Hepatocyte (in vitro differentiated cells): ENCODE measurements at regions not wholly inside any gene's neighbourhood (a gene's known extent, or its start where the extent isn't known, plus 50 kb on each side); places are given as distances from the start of the nearest gene placed in this dataset.

Source experiments
- EZH2 ChIP-seq: fragments of 200-600 bp; sonication (generic); IDR thresholded peaks from 2 replicates; pipeline ENCODE4 v1.6.1; 2016; ENCODE audit warnings: antibody characterized with exemption, mild to moderate bottlenecking, borderline replicate concordance
- EZH2phosphoT487 ChIP-seq: fragments of 200-600 bp; sonication (generic); IDR thresholded peaks from one replicate; pipeline ENCODE4 v1.6.1; 2018; ENCODE audit warnings: antibody characterized with exemption, mild to moderate bottlenecking, low read depth, moderate library complexity; ENCODE audit not compliant: unreplicated experiment, severe bottlenecking
- TF ChIP-seq, protein P1 (sequence below): fragments of 200-600 bp; sonication (generic); IDR thresholded peaks from 2 replicates; pipeline ENCODE4 v1.5.1; 2016; ENCODE audit warnings: antibody characterized with exemption, mild to moderate bottlenecking; ENCODE audit not compliant: poor library complexity

DNA sequence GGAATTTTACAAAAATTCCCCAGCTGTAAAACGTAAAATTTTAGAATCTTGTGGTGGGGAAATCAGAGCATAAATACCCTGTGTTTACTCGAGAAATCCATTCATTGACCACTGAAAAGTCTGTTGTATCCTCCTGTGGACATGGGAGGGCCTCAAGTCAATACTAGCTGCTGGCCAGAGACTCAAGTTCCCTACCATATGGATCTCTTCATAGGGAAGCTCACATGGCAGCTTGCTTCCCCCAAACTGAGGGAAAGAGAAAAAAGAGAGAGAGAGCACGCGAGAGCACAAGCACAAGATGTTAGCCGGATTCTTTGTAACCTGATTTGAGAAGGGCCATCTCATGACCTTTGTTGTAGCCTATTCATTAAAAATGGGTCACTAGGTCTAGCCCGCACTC is 591.9 kb downstream of the LRRC70 start:
- TF ChIP-seq EZH2phosphoT487 (no peak), EZH2 (no peak)
- TF ChIP-seq, protein P1, sequence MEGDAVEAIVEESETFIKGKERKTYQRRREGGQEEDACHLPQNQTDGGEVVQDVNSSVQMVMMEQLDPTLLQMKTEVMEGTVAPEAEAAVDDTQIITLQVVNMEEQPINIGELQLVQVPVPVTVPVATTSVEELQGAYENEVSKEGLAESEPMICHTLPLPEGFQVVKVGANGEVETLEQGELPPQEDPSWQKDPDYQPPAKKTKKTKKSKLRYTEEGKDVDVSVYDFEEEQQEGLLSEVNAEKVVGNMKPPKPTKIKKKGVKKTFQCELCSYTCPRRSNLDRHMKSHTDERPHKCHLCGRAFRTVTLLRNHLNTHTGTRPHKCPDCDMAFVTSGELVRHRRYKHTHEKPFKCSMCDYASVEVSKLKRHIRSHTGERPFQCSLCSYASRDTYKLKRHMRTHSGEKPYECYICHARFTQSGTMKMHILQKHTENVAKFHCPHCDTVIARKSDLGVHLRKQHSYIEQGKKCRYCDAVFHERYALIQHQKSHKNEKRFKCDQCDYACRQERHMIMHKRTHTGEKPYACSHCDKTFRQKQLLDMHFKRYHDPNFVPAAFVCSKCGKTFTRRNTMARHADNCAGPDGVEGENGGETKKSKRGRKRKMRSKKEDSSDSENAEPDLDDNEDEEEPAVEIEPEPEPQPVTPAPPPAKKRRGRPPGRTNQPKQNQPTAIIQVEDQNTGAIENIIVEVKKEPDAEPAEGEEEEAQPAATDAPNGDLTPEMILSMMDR: no peak
